CD14-positive monocyte (primary cell): ENCODE measurements at regions not wholly inside any gene's neighbourhood (a gene's known extent, or its start where the extent isn't known, plus 50 kb on each side); places are given as distances from the start of the nearest gene placed in this dataset.

Experiments
- DNase-seq, 3 donors: peaks; one replicate each; pipeline ENCODE4 v3.0.0-alpha.2; 2011 to 2022
- H2AFZ ChIP-seq: 2 replicates; pipeline ENCODE4 v1.6.0; 2012; ENCODE audit warnings: mild to moderate bottlenecking, low read depth, low read length, inconsistent platforms; ENCODE audit not compliant: insufficient read depth, poor library complexity, severe bottlenecking
- H3K27ac ChIP-seq, 2 donors: 1 replicate in 1 of 2; 2 replicates in 1 of 2; pipeline ENCODE4 v1.5.1; 2012 to 2013; ENCODE audit warnings: low read length in 2 of 2, control low read depth in 1 of 2, inconsistent platforms in 1 of 2, low read depth in 1 of 2, mild to moderate bottlenecking in 1 of 2
- H3K27me3 ChIP-seq, 2 donors: one replicate each; pipeline versions ENCODE4 v1.6.0 to v1.6.1; 2011 to 2013; ENCODE audit warnings: low read length in 2 of 2; ENCODE audit not compliant: control insufficient read depth in 2 of 2, insufficient read depth in 2 of 2
- H3K36me3 ChIP-seq, 2 donors: replicated peaks in 1 of 2; 1 replicate in 1 of 2; 2 replicates in 1 of 2; pipeline versions ENCODE4 v1.5.1 to v1.6.1; 2012 to 2013; ENCODE audit warnings: low read length in 2 of 2, control low read depth in 1 of 2, inconsistent platforms in 1 of 2, mild to moderate bottlenecking in 1 of 2; ENCODE audit not compliant: insufficient read depth in 2 of 2, control insufficient read depth in 1 of 2
- H3K4me1 ChIP-seq, 2 donors: 1 replicate in 1 of 2; 2 replicates in 1 of 2; pipeline versions ENCODE4 v1.5.1 to v1.6.1; 2012 to 2013; ENCODE audit warnings: low read length in 2 of 2, control low read depth in 1 of 2, inconsistent platforms in 1 of 2, mild to moderate bottlenecking in 1 of 2, moderate library complexity in 1 of 2; ENCODE audit not compliant: insufficient read depth in 2 of 2, control insufficient read depth in 1 of 2
- H3K4me2 ChIP-seq: replicated peaks from 2 replicates; pipeline ENCODE3; 2012; ENCODE audit warnings: low read length, moderate library complexity, mild to moderate bottlenecking; ENCODE audit not compliant: poor library complexity, severe bottlenecking; ENCODE audit errors: extremely low read depth
- H3K4me3 ChIP-seq, 3 experiments: fragments of 200-600 bp in 1 of 3; sonication (generic) in 1 of 3; replicated peaks in 1 of 3; 1 replicate in 2 of 3; 2 replicates in 1 of 3; pipeline ENCODE4 v1.5.1; 2011 to 2013; ENCODE audit warnings: low read length in 3 of 3, mild to moderate bottlenecking in 3 of 3, control low read depth in 2 of 3, low read depth in 2 of 3, inconsistent platforms in 1 of 3, moderate library complexity in 1 of 3
- H3K79me2 ChIP-seq: 2 replicates; pipeline ENCODE4 v1.6.0; 2012; ENCODE audit warnings: mild to moderate bottlenecking, control low read depth, inconsistent platforms, low read length, moderate library complexity; ENCODE audit not compliant: insufficient read depth
- H3K9ac ChIP-seq: 2 replicates; pipeline ENCODE4 v1.6.0; 2017; ENCODE audit warnings: low read length, mild to moderate bottlenecking; ENCODE audit not compliant: insufficient read depth, poor library complexity, severe bottlenecking
- H3K9me3 ChIP-seq, 2 donors: replicated peaks in 1 of 2; 1 replicate in 1 of 2; 2 replicates in 1 of 2; pipeline versions ENCODE4 v1.5.1 to v1.6.1; 2012 to 2013; ENCODE audit warnings: low read length in 2 of 2, control low read depth in 1 of 2; ENCODE audit not compliant: control insufficient read depth in 1 of 2, insufficient read depth in 1 of 2
- H4K20me1 ChIP-seq: 2 replicates; pipeline ENCODE4 v1.6.0; 2012; ENCODE audit warnings: mild to moderate bottlenecking, low read length, control low read depth, moderate library complexity; ENCODE audit not compliant: insufficient read depth
- H3K27ac Mint-ChIP-seq, 7 donors: one replicate each; pipeline ENCODE4 v1.8.0; 2020; ENCODE audit warnings: mild to moderate bottlenecking in 7 of 7, mixed read lengths in 7 of 7, moderate library complexity in 6 of 7, inconsistent platforms in 2 of 7
- H3K27me3 Mint-ChIP-seq, 3 donors: one replicate each; pipeline ENCODE4 v1.8.0; 2021 to 2022; ENCODE audit warnings: low read depth in 3 of 3, mild to moderate bottlenecking in 3 of 3, mixed read lengths in 3 of 3, moderate library complexity in 3 of 3, inconsistent platforms in 1 of 3
- H3K36me3 Mint-ChIP-seq, 2 donors: one replicate each; pipeline ENCODE4 v1.8.0; 2020; ENCODE audit warnings: mixed read lengths in 2 of 2, inconsistent platforms in 1 of 2, mild to moderate bottlenecking in 1 of 2
- H3K4me1 Mint-ChIP-seq: one replicate; pipeline ENCODE4 v1.8.0; 2020; ENCODE audit warnings: mild to moderate bottlenecking, mixed read lengths
- H3K4me3 Mint-ChIP-seq, 2 donors: one replicate each; pipeline ENCODE4 v1.8.0; 2020; ENCODE audit warnings: mild to moderate bottlenecking in 2 of 2, mixed read lengths in 2 of 2, moderate library complexity in 1 of 2
- H3K9me3 Mint-ChIP-seq, 7 donors: one replicate each; pipeline ENCODE4 v1.8.0; 2020 to 2022; ENCODE audit warnings: mixed read lengths in 7 of 7, mild to moderate bottlenecking in 6 of 7, moderate library complexity in 6 of 7, inconsistent platforms in 2 of 7
- CTCF ChIP-seq: fragments of 200-600 bp; IDR thresholded peaks from one replicate; pipeline ENCODE4 v1.8.0; 2022; ENCODE audit warnings: antibody characterized with exemption, mild to moderate bottlenecking
- WGBS: methylation state at CpG from one replicate; pipeline ENCODE4 v1.1.5; 2013; ENCODE audit warnings: missing lambda C conversion rate; ENCODE audit not compliant: insufficient coverage; 5-methylcytosine and 5-hydroxymethylcytosine counted together
- intact Hi-C, 2 donors: fragments of 100-400 bp; cut with micrococcal nuclease; formaldehyde crosslinking; loops; one replicate each; pipeline versions ENCODE4 v1.15.0 to v1.15.1; 2023

DNA sequence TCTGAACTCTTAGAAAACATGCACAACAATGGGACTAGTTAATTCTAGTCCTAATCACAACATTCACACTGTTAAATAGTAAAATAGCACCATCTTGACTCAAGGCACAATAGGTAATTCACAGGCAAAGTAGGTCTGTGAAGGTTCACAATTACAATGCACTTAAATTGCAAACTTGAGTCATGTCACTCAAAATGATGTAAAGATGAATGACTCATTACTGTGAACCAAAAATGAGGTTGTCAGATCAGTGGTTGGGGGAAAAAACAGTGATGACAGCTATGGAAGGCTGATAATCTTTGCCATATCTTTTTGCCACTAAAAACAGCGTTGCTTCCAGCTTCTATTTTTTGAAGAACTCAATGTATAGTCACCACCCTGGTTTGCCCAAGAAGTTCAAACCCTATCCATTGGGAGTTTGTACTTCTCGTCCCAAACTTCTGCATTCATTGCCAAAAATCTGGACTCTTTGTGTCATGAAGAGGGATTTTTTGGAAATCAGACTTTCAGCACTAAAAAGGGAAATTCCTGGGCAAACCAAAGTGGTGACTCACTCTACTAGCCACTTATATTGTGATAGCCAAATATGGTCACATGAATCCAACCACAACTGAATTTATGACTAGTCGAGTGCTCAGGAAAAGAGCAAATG is 200.9 kb upstream of the TMTC4 start:
- intact Hi-C loops = no loop called here
- WGBS = 20% methylated on average over 2 of the region's 3 CpGs
- Histone ChIP-seq H3K79me2 (no peaks in the 10 kb centered on the region), H3K9ac (no peak overlapping the region), H3K27ac (no peak overlapping the region), H3K4me3 (no peak overlapping the region), H3K4me2 (no peak overlapping the region), H2AFZ (no peak overlapping the region), H3K4me1 (no peaks in the 10 kb centered on the region), H3K36me3 (no peaks in the 10 kb centered on the region), H4K20me1 (no peaks in the 10 kb centered on the region), H3K9me3 (peaks cover 5 to 12% of the 10 kb centered on the region in 2 donors), H3K27me3 (no peaks in the 10 kb centered on the region)
- DNase-seq = peak in 1 of 3 donors; percentile 8
- H3K27ac Mint-ChIP-seq = no peak overlapping the region
- H3K4me1 Mint-ChIP-seq = no peaks in the 10 kb centered on the region
- H3K27me3 Mint-ChIP-seq = peaks cover 0 to 2% (median 1%) of the 10 kb centered on the region in 3 donors
- TF ChIP-seq CTCF = no peak
- H3K4me3 Mint-ChIP-seq = no peak overlapping the region
- no peaks in the 10 kb centered on the region for H3K36me3 Mint-ChIP-seq
- H3K9me3 Mint-ChIP-seq = peaks cover 3 to 13% (median 9%) of the 10 kb centered on the region in 7 donors

GRCh38 chr13:100872761-100873160 is 198.2 kb upstream of the TMTC4 start:
- Histone ChIP-seq H3K9me3 (peaks cover 19 to 24% of the 10 kb centered on the region in 2 donors), H3K79me2 (no peaks in the 10 kb centered on the region), H3K27me3 (no peaks in the 10 kb centered on the region), H3K27ac (no peak overlapping the region), H3K9ac (no peak overlapping the region), H3K4me3 (no peak overlapping the region), H2AFZ (no peak overlapping the region), H3K4me1 (no peaks in the 10 kb centered on the region), H4K20me1 (no peaks in the 10 kb centered on the region), H3K36me3 (no peaks in the 10 kb centered on the region), H3K4me2 (no peak overlapping the region)
- Mint-ChIP-seq H3K9me3 (peaks cover 3 to 23% (median 11%) of the 10 kb centered on the region in 7 donors), H3K4me1 (no peaks in the 10 kb centered on the region), H3K4me3 (no peak overlapping the region), H3K27me3 (peaks cover 0 to 2% (median 1%) of the 10 kb centered on the region in 3 donors), H3K36me3 (no peaks in the 10 kb centered on the region), H3K27ac (no peak overlapping the region)
- no CpG with 5 or more reads among the region's 4 CpGs for WGBS
- intact Hi-C loops = no loop called here
- TF ChIP-seq CTCF = no peak
- DNase-seq = no peak
